ENCODE measurements at regions not wholly inside any gene's neighbourhood (a gene's known extent, or its start where the extent isn't known, plus 50 kb on each side); places are given as distances from the start of the nearest gene placed in this dataset.

GRCh38 chr22:47392729-47393128 lies 630.3 kb downstream of the TBC1D22A start:
- TF ChIP-seq POLR2A (IDR thresholded peaks at IDR 0.05) (no peak), CTCF (IDR thresholded peaks at IDR 0.05) (no peak)
- no peaks in the 10 kb centered on the region for H3K4me1 ChIP-seq
- H3K27me3 ChIP-seq, result peaks cover 0 to 5% (median 0%) of the 10 kb centered on the region in 9 donors
- no peak overlapping the region for H3K27ac ChIP-seq
- H3K4me3 ChIP-seq, result no peak overlapping the region
- WGBS, 4 donors, result 80 to 87% (median 83%) methylated on average over 3 to 8 of the region's 8 CpGs
- DNase-seq (peak in 2 of 5 donors; percentile 4 to 21), ATAC-seq (no peak)
- no peaks in the 10 kb centered on the region for H3K36me3 ChIP-seq
- intact Hi-C loops (cut with DNase I), result no loop called here
- no peaks in the 10 kb centered on the region for H3K9me3 ChIP-seq

- intact Hi-C loops (cut with DNase I), result no loop called here
- H3K4me1 ChIP-seq, result no peaks in the 10 kb centered on the region
These were observed 629.6 kb downstream of the TBC1D22A start for GRCh38 chr22:47392054-47392347.

GRCh38 chr22:47391169-47392053 lies 629.0 kb downstream of the TBC1D22A start:
- no peak for TF ChIP-seq POLR2A (IDR thresholded peaks at IDR 0.05)
- no peak for TF ChIP-seq CTCF (IDR thresholded peaks at IDR 0.05)
- Histone ChIP-seq H3K4me1 (no peaks in the 10 kb centered on the region), H3K36me3 (no peaks in the 10 kb centered on the region), H3K27me3 (peaks cover 0 to 7% (median 0%) of the 10 kb centered on the region in 9 donors), H3K27ac (no peak overlapping the region), H3K9me3 (no peaks in the 10 kb centered on the region), H3K4me3 (no peak overlapping the region)
- ATAC-seq (no peak), DNase-seq (peak in 3 of 5 donors; percentile 13 to 42 (median 42))
- WGBS, 4 donors, result 75 to 85% (median 78%) methylated on average over 19 to 23 of the region's 23 CpGs
- intact Hi-C loops (cut with DNase I), result no loop called here

More at GRCh38 chr22:47392054-47392347, 629.6 kb downstream of the TBC1D22A start:
- TF ChIP-seq CTCF (IDR thresholded peaks at IDR 0.05) (no peak), POLR2A (IDR thresholded peaks at IDR 0.05) (no peak)
- no peak for ATAC-seq
- WGBS, 4 donors, result 68 to 93% (median 84%) methylated on average over 11 of the region's 11 CpGs
- Histone ChIP-seq H3K9me3 (no peaks in the 10 kb centered on the region), H3K36me3 (no peaks in the 10 kb centered on the region), H3K27ac (no peak overlapping the region), H3K4me3 (no peak overlapping the region), H3K27me3 (peaks cover 0 to 8% (median 0%) of the 10 kb centered on the region in 9 donors)
- peak in 2 of 5 donors; percentile 6 to 35 for DNase-seq

GRCh38 chr22:47390026-47390970 lies 627.8 kb downstream of the TBC1D22A start:
- H3K27me3 ChIP-seq, result peaks cover 0 to 3% (median 0%) of the 10 kb centered on the region in 9 donors
- 83 to 88% (median 87%) methylated on average over 34 to 44 of the region's 44 CpGs for WGBS, 4 donors
- ATAC-seq (no peak), DNase-seq (peak in 2 of 5 donors; percentile 20 to 44)
- no peak overlapping the region for H3K4me3 ChIP-seq
- no peak overlapping the region for H3K27ac ChIP-seq
- no peaks in the 10 kb centered on the region for H3K36me3 ChIP-seq
- H3K9me3 ChIP-seq, result no peaks in the 10 kb centered on the region
- H3K4me1 ChIP-seq, result no peaks in the 10 kb centered on the region
- TF ChIP-seq CTCF (IDR thresholded peaks at IDR 0.05) (no peak), POLR2A (IDR thresholded peaks at IDR 0.05) (no peak)
- intact Hi-C loops (cut with DNase I), result no loop called here

Data from heart left ventricle (tissue), 16 donors.